ENCODE measurements at regions not wholly inside any gene's neighbourhood (a gene's known extent, or its start where the extent isn't known, plus 50 kb on each side); places are given as distances from the start of the nearest gene placed in this dataset.

DNA sequence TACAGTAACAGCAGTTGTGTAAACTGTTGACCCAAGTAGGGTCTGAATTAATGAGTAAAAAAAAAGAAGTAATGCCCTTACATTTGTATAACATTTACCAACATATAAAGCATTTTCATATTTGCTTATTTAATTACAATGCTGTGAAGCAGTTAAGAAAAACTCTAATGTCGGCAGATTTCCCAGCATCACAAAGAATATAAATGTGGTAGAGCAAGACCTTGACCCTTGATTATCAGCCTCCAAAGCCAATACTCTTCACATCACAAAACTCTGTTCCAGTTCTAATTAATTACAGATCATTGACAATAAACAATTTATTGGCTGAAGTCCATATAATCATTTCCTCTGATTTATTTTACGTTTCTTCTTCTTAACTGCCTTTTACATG lies 130.2 kb downstream of the DUSP10 start:
- TF ChIP-seq CTCF (IDR thresholded peaks at IDR 0.05; ENCODE audit: borderline replicate concordance, extremely low read depth, insufficient read depth) = no peak
- no peaks in the 10 kb centered on the region for H3K9me3 ChIP-seq (ENCODE audit: control insufficient read depth in 2 of 3, insufficient read depth in 1 of 3, low read length in 3 of 3)

DNA sequence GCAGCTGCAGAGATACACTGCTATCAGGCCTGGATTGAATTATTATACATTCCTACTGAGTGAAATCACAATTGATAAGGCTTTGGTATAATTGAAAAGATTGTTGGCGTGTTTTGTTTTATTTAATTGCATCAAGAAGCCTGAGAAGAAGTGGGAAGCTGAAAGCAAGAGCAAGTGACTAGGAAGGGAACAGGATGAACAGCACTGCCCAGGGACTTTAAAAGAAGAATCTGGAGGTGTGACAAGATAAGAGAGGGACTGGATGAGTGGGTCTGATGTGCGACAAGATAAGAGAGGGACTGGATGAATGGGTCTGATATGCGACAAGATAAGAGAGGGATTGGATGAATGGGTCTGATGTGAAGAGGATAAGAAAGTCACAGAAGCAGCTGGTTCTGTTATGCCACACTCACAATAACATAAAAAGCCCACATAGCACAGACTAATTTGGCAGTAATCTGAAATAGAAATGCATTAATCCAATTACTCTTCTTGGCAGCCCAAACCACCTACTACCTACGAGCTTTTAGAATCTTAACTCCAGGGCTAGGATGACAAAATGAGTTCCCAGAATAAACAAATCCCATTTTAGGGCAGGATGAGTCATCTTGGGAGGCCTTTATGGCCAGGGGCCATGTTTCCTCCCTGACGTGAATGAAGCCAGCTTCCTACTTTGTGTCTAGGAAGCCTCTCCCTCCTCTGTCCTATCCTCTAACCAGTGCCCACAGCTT lies 129.7 kb downstream of the DUSP10 start:
- no peak for TF ChIP-seq CTCF (IDR thresholded peaks at IDR 0.05; ENCODE audit: borderline replicate concordance, extremely low read depth, insufficient read depth)
- H3K4me3 ChIP-seq (ENCODE audit: low read length in 3 of 3) = no peak overlapping the region
- peak in 2 of 5 donors; percentile 3 to 65 for DNase-seq
- H3K9ac ChIP-seq (ENCODE audit: low read length in 3 of 3) = no peak overlapping the region
- H3K4me1 ChIP-seq (ENCODE audit: control insufficient read depth in 2 of 3, insufficient read depth in 2 of 3, low read depth in 1 of 3, low read length in 3 of 3) = no peaks in the 10 kb centered on the region
- no peak for FAIRE-seq
- H3K36me3 ChIP-seq (ENCODE audit: control insufficient read depth in 2 of 3, insufficient read depth in 3 of 3, low read length in 3 of 3) = no peaks in the 10 kb centered on the region
- intact Hi-C loops (cut with DNase I) = no loop called here
- H3K27me3 ChIP-seq (ENCODE audit: control insufficient read depth, insufficient read depth, low read length) = no peaks in the 10 kb centered on the region
- no peaks in the 10 kb centered on the region for H3K9me3 ChIP-seq (ENCODE audit: control insufficient read depth in 2 of 3, insufficient read depth in 1 of 3, low read length in 3 of 3)
- H3K27ac ChIP-seq (ENCODE audit: low read depth in 2 of 2, low read length in 2 of 2) = no peak overlapping the region

More for the DNA sequence above, 130.2 kb downstream of the DUSP10 start:
- no peak overlapping the region for H3K4me3 ChIP-seq (ENCODE audit: low read length in 3 of 3)
- no peak for FAIRE-seq
- H3K36me3 ChIP-seq (ENCODE audit: control insufficient read depth in 2 of 3, insufficient read depth in 3 of 3, low read length in 3 of 3) = no peaks in the 10 kb centered on the region
- H3K4me1 ChIP-seq (ENCODE audit: control insufficient read depth in 2 of 3, insufficient read depth in 2 of 3, low read depth in 1 of 3, low read length in 3 of 3) = no peaks in the 10 kb centered on the region
- no peak overlapping the region for H3K27ac ChIP-seq (ENCODE audit: low read depth in 2 of 2, low read length in 2 of 2)
- H3K27me3 ChIP-seq (ENCODE audit: control insufficient read depth, insufficient read depth, low read length) = no peaks in the 10 kb centered on the region
- intact Hi-C loops (cut with DNase I) = no loop called here
- no peak overlapping the region for H3K9ac ChIP-seq (ENCODE audit: low read length in 3 of 3)
- no peak for DNase-seq

DNA sequence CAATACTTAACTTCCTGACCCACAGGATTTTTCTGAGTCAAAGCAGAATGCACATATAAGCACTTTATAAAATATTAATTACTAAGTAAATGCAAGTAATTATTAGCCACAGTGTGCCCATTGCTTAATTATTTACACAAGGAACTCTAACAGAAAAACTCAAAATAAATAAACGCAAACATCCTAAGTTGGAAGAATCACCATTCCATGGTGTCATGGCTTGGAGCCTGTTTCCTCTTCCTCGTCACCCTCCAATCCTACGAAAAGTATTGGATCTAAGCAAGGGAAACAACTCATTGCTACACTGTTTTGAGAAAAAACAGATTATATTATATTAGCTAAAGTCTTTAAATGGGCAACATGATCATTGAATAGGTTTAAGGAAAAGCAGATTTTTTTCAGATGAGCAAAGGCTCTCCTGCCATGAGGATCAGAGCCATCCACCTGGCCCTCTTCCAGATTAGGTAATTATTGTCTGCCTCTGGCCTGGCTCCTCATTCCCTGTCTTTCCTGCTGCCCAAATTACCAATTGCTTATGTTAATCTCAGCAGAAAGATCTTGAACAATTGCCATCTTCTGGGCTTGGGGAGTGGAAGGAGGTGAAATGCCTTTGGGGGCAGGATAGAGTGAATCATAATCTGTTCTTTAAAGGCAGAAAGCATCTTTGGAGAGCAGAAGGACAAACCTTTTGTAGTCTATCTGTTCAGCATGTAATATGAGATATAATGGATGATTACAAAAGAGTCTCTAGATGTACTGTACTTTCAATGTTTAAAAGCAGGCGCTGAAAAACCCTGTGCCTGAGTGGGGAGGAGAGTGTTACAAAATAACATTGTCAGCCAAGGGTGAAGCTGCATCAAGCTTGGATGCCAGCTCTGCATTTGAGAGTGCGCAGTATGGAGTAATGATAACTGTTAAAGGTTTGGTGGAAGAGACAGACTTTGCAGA lies 121.2 kb downstream of the DUSP10 start:
- no peak overlapping the region for H3K9ac ChIP-seq (ENCODE audit: low read length in 3 of 3)
- intact Hi-C loops (cut with DNase I) = no loop called here
- no peak for TF ChIP-seq CTCF (IDR thresholded peaks at IDR 0.05; ENCODE audit: borderline replicate concordance, extremely low read depth, insufficient read depth)
- no peaks in the 10 kb centered on the region for H3K27me3 ChIP-seq (ENCODE audit: control insufficient read depth, insufficient read depth, low read length)
- DNase-seq (no peak), FAIRE-seq (no peak)
- H3K27ac ChIP-seq (ENCODE audit: low read depth in 2 of 2, low read length in 2 of 2) = no peak overlapping the region
- H3K36me3 ChIP-seq (ENCODE audit: control insufficient read depth in 2 of 3, insufficient read depth in 3 of 3, low read length in 3 of 3) = no peaks in the 10 kb centered on the region
- H3K4me1 ChIP-seq (ENCODE audit: control insufficient read depth in 2 of 3, insufficient read depth in 2 of 3, low read depth in 1 of 3, low read length in 3 of 3) = no peaks in the 10 kb centered on the region
- H3K4me3 ChIP-seq (ENCODE audit: low read length in 3 of 3) = no peak overlapping the region
- no peaks in the 10 kb centered on the region for H3K9me3 ChIP-seq (ENCODE audit: control insufficient read depth in 2 of 3, insufficient read depth in 1 of 3, low read length in 3 of 3)
